Breast epithelium (tissue), 3 donors: ENCODE measurements at regions not wholly inside any gene's neighbourhood (a gene's known extent, or its start where the extent isn't known, plus 50 kb on each side); places are given as distances from the start of the nearest gene placed in this dataset.

Source experiments
- CTCF ChIP-seq, 3 donors: fragments of 450-650 bp; IDR thresholded peaks; one replicate each; pipeline ENCODE4 v1.5.1; 2016 to 2017; ENCODE audit warnings: antibody characterized with exemption in 3 of 3, mild to moderate bottlenecking in 3 of 3, moderate library complexity in 3 of 3
- POLR2A ChIP-seq: fragments of 450-650 bp; IDR thresholded peaks from one replicate; pipeline ENCODE4 v1.6.1; 2016; ENCODE audit warnings: antibody characterized with exemption, mild to moderate bottlenecking, moderate library complexity

- TF ChIP-seq POLR2A (no peak), CTCF (IDR thresholded peaks at IDR 0.05) (no peak)
Observed at GRCh38 chr5:126248611-126249010, 174.6 kb upstream of the GRAMD2B start.
